ENCODE measurements at regions not wholly inside any gene's neighbourhood (a gene's known extent, or its start where the extent isn't known, plus 50 kb on each side); places are given as distances from the start of the nearest gene placed in this dataset.

- TF ChIP-seq CTCF (IDR thresholded peaks at IDR 0.05) (no peak), EP300 (IDR thresholded peaks at IDR 0.05) (no peak), POLR2A (IDR thresholded peaks at IDR 0.05) (no peak), POLR2AphosphoS5 (IDR thresholded peaks at IDR 0.05) (no peak)
Observed at GRCh38 chr4:52256522-52256921, 205.4 kb downstream of the SPATA18 start.

Measured in suprapubic skin (tissue), 4 donors.